Neural crest cell (in vitro differentiated cells): ENCODE measurements at regions not wholly inside any gene's neighbourhood (a gene's known extent, or its start where the extent isn't known, plus 50 kb on each side); places are given as distances from the start of the nearest gene placed in this dataset.
"Not testable (repeated sequence)": the region's sequence is repeated elsewhere in the genome, so short reads cannot be mapped to it uniquely, and the experiment has no call there.

ENCODE experiments used
- DNase-seq: peaks from one replicate; pipeline ENCODE4 v3.0.0; 2021; ENCODE audit warnings: low read depth, mixed read lengths, low spot score
- H3K27ac Mint-ChIP-seq: one replicate; pipeline ENCODE4 v1.8.0; 2021; ENCODE audit warnings: mild to moderate bottlenecking, mixed read lengths; ENCODE audit not compliant: unreplicated experiment
- H3K27me3 Mint-ChIP-seq: 2 replicates; pipeline ENCODE4 v1.8.0; 2021; ENCODE audit warnings: low read depth, mild to moderate bottlenecking, mixed read lengths
- H3K36me3 Mint-ChIP-seq: 2 replicates; pipeline ENCODE4 v1.8.0; 2021; ENCODE audit warnings: low read depth, mild to moderate bottlenecking, mixed read lengths
- H3K4me1 Mint-ChIP-seq: 2 replicates; pipeline ENCODE4 v1.8.0; 2021; ENCODE audit warnings: mixed read lengths
- H3K4me3 Mint-ChIP-seq: one replicate; pipeline ENCODE4 v1.8.0; 2021; ENCODE audit warnings: mild to moderate bottlenecking, mixed read lengths
- H3K9me3 Mint-ChIP-seq: 2 replicates; pipeline ENCODE4 v1.8.0; 2021; ENCODE audit warnings: mixed read lengths
- CTCF ChIP-seq: fragments of 200-600 bp; sonication (generic); conservative IDR thresholded peaks from 2 replicates; pipeline ENCODE4 v1.5.0; 2021; ENCODE audit warnings: antibody characterized with exemption, mild to moderate bottlenecking

- no peaks in the 10 kb centered on the region for H3K9me3 Mint-ChIP-seq
- H3K27ac Mint-ChIP-seq: no peak overlapping the region
- no peaks in the 10 kb centered on the region for H3K27me3 Mint-ChIP-seq
- TF ChIP-seq CTCF: no peak
- H3K4me3 Mint-ChIP-seq: no peak overlapping the region
- H3K4me1 Mint-ChIP-seq: no peaks in the 10 kb centered on the region
- DNase-seq: no peak
- peaks cover 2% of the 10 kb centered on the region for H3K36me3 Mint-ChIP-seq
Measured at GRCh38 chr6:85752602-85753001, 109.9 kb upstream of the SYNCRIP start.

GRCh38 chr6:85751374-85752055, 108.8 kb upstream of the SYNCRIP start:
- DNase-seq: no peak
- Mint-ChIP-seq H3K27ac (no peak overlapping the region), H3K9me3 (no peaks in the 10 kb centered on the region), H3K36me3 (peaks cover 2% of the 10 kb centered on the region), H3K27me3 (no peaks in the 10 kb centered on the region), H3K4me3 (no peak overlapping the region), H3K4me1 (no peaks in the 10 kb centered on the region)
- no peak for TF ChIP-seq CTCF

GRCh38 chr6:85750146-85750545, 107.5 kb upstream of the SYNCRIP start:
- H3K27me3 Mint-ChIP-seq, H3K4me3 Mint-ChIP-seq, H3K9me3 Mint-ChIP-seq, H3K4me1 Mint-ChIP-seq, H3K36me3 Mint-ChIP-seq, DNase-seq, H3K27ac Mint-ChIP-seq: not testable (repeated sequence)

GRCh38 chr6:85749236-85749635, 106.5 kb upstream of the SYNCRIP start:
- TF ChIP-seq CTCF: no peak
- no peak for DNase-seq
- H3K9me3 Mint-ChIP-seq: no peaks in the 10 kb centered on the region
- H3K4me3 Mint-ChIP-seq: no peak overlapping the region
- no peaks in the 10 kb centered on the region for H3K27me3 Mint-ChIP-seq
- no peaks in the 10 kb centered on the region for H3K4me1 Mint-ChIP-seq
- peaks cover 2% of the 10 kb centered on the region for H3K36me3 Mint-ChIP-seq
- H3K27ac Mint-ChIP-seq: no peak overlapping the region

GRCh38 chr6:85747666-85748065, 105.0 kb upstream of the SYNCRIP start:
- H3K27ac Mint-ChIP-seq: no peak overlapping the region
- peaks cover 2% of the 10 kb centered on the region for H3K36me3 Mint-ChIP-seq
- H3K4me1 Mint-ChIP-seq: no peaks in the 10 kb centered on the region
- TF ChIP-seq CTCF: no peak
- H3K4me3 Mint-ChIP-seq: no peak overlapping the region
- H3K9me3 Mint-ChIP-seq: no peaks in the 10 kb centered on the region
- H3K27me3 Mint-ChIP-seq: no peaks in the 10 kb centered on the region
- no peak for DNase-seq

- no peak for DNase-seq
- Mint-ChIP-seq H3K4me1 (no peaks in the 10 kb centered on the region), H3K36me3 (peaks cover 2% of the 10 kb centered on the region), H3K27ac (no peak overlapping the region), H3K4me3 (no peak overlapping the region), H3K9me3 (peaks cover under 1% of the 10 kb centered on the region), H3K27me3 (no peaks in the 10 kb centered on the region)
- no peak for TF ChIP-seq CTCF
Measured at GRCh38 chr6:85747093-85747492, 104.4 kb upstream of the SYNCRIP start.
